ENCODE measurements at regions not wholly inside any gene's neighbourhood (a gene's known extent, or its start where the extent isn't known, plus 50 kb on each side); places are given as distances from the start of the nearest gene placed in this dataset.
"Not testable (repeated sequence)": the region's sequence is repeated elsewhere in the genome, so short reads cannot be mapped to it uniquely, and the experiment has no call there.

DNA sequence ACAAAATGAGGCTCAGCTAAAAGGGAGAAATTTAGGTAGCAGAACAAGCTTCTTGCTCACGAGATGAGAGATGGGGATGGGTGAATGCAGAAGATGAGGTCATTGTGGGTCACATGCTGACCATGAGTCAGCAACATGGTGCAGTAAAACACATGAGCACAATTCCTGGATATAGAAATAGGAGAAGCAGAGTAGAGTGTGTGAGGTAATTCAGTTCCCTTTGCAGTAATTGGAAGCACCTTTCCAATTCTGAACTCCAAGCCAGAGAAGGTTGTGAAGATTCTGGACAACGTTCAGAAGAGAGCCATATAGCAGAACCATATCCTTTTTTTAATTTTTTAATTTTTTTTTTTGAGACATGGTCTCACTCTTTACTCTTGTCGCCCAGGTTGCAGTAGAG is 62.0 kb upstream of the LMNTD1 start:
- ATAC-seq: no peak

GRCh38 chr12:25616286-25616685 is 63.2 kb upstream of the LMNTD1 start:
- no peak for ATAC-seq

GRCh38 chr12:25617991-25618390 is 64.9 kb upstream of the LMNTD1 start:
- no peak for ATAC-seq

DNA sequence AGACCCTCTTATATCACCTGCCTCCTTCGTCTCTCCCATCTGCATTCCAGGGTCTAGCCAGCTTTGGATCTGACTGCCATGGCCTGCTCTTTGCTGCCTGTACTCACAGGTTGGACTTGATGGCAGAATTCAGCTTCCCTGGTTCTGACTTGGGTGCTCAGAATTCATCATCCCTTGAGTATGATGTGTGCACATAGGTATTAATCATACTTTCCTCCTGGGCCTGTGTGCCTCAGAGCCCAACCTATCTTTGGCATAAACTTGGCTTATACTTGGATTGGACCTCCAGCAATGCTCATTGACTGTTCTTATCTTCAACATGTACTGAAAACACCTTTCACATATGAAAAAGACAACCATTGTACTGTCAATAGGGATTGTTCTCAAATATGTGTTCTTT is 70.7 kb upstream of the LMNTD1 start:
- no peak for ATAC-seq

DNA sequence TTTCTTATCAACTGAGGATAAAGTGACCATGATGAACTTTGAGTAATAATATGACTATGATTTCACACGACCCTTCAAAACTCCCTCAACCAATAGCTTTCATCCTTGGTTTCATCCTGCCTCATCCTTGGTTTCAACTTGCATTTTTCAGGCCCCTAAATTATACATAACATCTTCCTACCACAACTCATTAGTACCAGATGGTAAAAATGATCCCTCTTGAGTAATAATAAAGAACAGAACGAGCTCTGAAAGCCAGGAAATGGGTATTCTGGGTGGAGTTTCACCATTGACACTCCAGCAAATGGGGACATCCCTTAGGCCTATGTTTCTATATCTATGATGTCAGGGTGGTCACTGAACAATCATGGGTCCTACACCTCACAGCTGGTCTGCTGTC is 72.1 kb upstream of the LMNTD1 start:
- no peak for ATAC-seq

- no peak for ATAC-seq
Measured at GRCh38 chr12:25629341-25629740, 76.3 kb upstream of the LMNTD1 start.

DNA sequence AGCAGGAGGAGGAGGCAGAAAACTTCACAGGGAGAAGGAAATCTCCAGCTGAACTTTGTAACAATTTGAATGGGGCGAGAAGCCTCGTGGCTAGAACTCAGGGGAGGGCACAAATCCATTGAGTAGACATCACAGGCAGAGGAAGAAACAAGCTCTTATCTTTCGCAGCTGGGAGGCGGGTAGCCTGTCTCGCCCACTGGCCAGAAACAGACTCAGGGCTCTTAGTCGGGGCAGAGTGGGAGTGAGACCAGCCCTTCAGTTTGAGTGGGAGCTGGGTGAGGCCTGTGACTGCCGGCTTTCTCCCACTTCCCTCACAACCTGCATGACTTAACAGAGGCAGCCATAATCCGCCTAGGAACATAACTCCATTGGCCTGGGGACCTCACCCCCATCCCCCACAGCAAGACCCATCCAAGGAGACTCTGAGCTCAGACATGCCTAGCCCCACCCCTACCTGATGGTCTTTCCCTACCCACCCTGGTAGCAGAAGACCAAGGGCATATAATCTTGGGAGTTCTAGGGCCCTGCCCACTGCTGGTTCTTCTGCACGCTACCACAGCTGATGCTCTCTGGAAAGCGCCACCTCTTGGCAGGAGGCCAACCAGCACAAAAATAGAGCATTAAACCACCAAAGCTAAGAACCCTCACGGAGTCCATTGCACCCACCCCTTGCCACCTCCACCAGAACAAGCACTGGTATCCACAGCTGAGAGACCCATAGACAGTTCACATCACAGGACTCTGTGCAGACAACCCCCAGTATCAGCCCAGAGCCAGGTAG is 77.8 kb upstream of the LMNTD1 start:
- ATAC-seq: not testable (repeated sequence)

DNA sequence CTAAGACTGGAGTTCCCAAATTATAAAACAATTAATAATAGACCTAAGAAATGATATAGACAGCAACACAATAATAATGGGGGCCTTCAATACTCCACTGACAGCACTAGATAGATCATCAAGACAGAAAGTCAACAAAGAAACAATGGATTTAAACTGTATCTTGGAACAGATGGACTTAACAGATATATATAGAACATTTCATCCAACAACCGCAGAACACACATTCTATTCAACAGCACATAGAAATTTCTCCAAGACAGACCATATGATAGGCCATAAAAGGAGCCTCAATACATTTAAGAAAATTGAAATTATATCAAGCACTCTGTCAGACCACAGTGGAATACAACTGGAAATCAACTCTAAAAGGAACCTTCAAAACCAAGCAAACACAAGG is 80.1 kb upstream of the LMNTD1 start:
- ATAC-seq: not testable (repeated sequence)

- no peak for ATAC-seq
Measured at GRCh38 chr12:25637752-25638151, 84.7 kb upstream of the LMNTD1 start.

- ATAC-seq: no peak
Measured at GRCh38 chr12:25639406-25639805, 86.3 kb upstream of the LMNTD1 start.

DNA sequence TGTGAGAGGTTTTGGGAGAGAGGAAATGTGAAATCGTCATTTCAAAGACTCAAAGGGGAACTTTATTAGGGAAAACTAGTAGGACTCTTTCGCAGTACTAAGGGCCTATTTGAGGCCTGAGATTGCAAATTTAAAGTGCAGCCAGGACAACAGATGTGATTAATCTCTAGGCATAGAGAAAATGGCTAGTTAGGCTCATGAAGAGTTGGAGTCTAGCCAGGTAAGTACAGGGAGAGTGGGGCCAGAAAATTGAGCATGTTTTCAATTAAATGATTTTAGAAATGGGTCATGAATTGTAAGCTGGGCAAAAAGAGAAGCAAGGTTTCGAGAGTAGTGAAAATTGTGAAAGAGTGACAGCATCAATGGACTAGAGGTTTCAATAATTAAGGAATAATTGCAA is 91.9 kb upstream of the LMNTD1 start:
- no peak for ATAC-seq

- ATAC-seq: no peak
Measured at GRCh38 chr12:25645427-25645826, 92.3 kb upstream of the LMNTD1 start.

GRCh38 chr12:25651931-25652330 is 98.8 kb upstream of the LMNTD1 start:
- ATAC-seq: no peak

DNA sequence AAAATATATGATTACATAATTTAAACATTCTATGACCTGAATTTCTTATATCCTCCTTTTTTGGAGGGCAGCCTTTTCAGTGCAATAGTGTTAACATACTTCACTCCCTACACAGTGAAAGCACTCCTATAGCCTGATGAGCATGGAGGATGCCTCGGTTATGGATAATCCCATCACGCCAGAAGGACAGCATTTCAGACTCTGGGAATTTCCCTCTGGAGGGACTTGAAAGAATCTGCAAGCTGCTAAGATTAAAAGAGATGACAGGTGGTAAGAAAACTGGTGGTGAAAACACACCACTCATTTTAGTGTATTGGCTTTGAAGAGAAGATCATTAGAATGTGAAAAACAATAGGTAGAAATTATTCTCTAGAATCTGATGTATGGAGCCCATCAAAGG is 99.3 kb upstream of the LMNTD1 start:
- ATAC-seq: no peak

- ATAC-seq: no peak
Measured at GRCh38 chr12:25653487-25654175, 100.5 kb upstream of the LMNTD1 start.

GRCh38 chr12:25655702-25656101 is 102.6 kb upstream of the LMNTD1 start:
- no peak for ATAC-seq

DNA sequence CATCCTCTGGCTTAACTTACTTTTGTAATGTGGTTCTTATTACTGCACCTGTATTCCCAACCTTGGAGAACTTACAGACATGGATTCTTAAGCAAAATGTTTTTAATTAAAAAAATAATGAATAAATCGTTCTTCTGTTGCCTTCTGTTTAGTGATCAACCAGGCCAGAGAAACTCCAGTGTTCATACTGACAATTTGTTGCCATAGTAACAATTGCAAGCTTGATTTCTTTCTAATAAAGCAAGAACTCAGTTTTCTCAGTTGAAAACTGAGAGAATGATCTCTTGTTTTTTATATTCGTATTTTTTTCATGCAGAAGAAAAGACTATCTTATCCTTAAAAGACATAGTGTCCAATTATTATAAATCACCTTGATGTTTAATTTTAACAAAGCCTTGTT is 106.5 kb upstream of the LMNTD1 start:
- no peak for ATAC-seq

- ATAC-seq: no peak
Measured at GRCh38 chr12:25670076-25671055, 117.3 kb upstream of the LMNTD1 start.

- no peak for ATAC-seq
Measured at GRCh38 chr12:25675808-25676207, 122.7 kb upstream of the LMNTD1 start.

DNA sequence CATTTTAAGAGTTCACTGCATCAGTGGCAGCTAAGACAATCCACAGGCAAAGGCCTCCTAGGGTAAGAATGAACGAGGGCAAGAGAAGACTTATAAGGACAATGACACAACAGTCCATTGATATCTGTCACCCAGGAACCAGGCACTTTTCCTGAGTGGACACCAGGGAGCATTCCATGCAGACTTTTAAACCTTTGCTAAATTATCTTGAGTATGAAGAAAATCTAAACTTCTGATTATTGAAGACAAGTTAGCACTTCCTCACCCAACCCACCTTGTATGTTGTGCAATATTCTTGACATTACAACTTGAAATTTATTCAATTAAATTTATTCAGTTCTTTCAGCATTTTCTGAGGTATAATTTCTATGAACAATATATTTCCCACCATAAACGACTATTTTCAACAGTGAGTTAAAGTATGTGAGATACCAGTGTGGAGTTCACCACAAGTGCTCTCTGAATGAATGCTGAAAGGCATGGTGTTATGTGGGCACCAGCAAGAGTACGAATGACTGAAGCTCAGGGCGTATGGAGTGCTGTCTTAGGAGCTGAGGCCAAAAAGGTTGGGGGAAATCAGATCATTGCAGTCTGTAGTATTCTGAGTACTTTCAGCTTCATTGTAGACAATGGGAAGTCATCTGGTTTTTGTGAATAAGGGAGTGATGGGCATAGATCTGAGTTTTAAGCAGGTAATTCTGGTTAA is 124.3 kb upstream of the LMNTD1 start:
- no peak for ATAC-seq

- no peak for ATAC-seq
Measured at GRCh38 chr12:25681580-25681979, 128.5 kb upstream of the LMNTD1 start.

- no peak for ATAC-seq
Measured at GRCh38 chr12:25682421-25682820, 129.3 kb upstream of the LMNTD1 start.

DNA sequence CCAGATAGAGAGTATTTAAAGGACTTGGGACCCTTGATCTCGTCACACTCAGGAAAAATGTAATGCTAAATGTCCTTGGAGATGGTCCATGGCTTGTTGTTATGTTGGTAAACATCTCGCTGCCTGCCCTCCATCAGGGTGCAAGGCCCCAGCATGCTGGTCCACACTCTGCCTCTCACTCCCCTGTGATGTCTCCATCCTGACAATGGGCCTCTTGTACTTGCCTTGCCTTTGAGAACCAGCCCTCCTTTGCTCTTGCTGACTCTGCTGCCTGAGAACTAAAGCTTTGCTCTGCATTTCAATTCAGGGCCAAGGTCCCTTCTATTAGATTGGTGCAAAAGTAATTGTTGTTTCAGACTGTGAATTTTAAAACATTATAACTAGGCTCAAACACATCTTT is 131.0 kb upstream of the LMNTD1 start:
- no peak for ATAC-seq

Measured in activated CD4-positive, CD25-positive, alpha-beta regulatory T cell treated with anti-CD3 and anti-CD28 coated beads, Interleukin-2, amount 50 U/mL, for 24 hours (primary cell).